A549 (cell line): ENCODE measurements at regions not wholly inside any gene's neighbourhood (a gene's known extent, or its start where the extent isn't known, plus 50 kb on each side); places are given as distances from the start of the nearest gene placed in this dataset.
"Not testable (repeated sequence)": the region's sequence is repeated elsewhere in the genome, so short reads cannot be mapped to it uniquely, and the experiment has no call there.

Source experiments
- ATAC-seq, 2 experiments: fragments of 200-7000 bp in 1 of 2; fragments of >200 bp in 1 of 2; cut with Nextera tagmentation in 1 of 2; cut with Tn5 transposase in 1 of 2; 3 replicates each; pipeline versions ENCODE4 v1.8.0 to v1.9.1; 2018 to 2020; ENCODE audit warnings: mild to moderate bottlenecking in 1 of 2, moderate library complexity in 1 of 2
- CTCF ChIA-PET: fragments of 300-600 bp; sonication (Branson Sonifier 250); formaldehyde crosslinking; extraction: SDS; loops from one replicate; lab custom pipeline; 2021; ENCODE audit warnings: antibody characterized with exemption, inconsistent platforms; lab: Yijun Ruan, JAX
- POLR2A ChIA-PET: fragments of 350-600 bp; formaldehyde crosslinking; extraction: SDS; loops from one replicate; lab custom pipeline; 2021; ENCODE audit warnings: antibody characterized with exemption, inconsistent platforms; lab: Yijun Ruan, JAX
- DNase-seq, 2 experiments: peaks; one replicate each; pipeline versions ENCODE4 v3.0.0 to v3.0.0-alpha.2; 2011 to 2016; ENCODE audit warnings: low read depth in 1 of 2, low spot score in 1 of 2
- FAIRE-seq: peaks from 2 replicates; lab custom pipeline; 2011; peaks lifted over from hg19 to GRCh38; lab: Jason Lieb, UNC
- H3K27ac ChIP-seq, 2 experiments: fragments of >200 bp; sonication (Bioruptor Twin); formaldehyde crosslinking; 3 replicates each; pipeline ENCODE4 v1.5.1; 2016 to 2017
- H3K4me1 ChIP-seq: fragments of >200 bp; sonication (Bioruptor Twin); formaldehyde crosslinking; 3 replicates; pipeline ENCODE4 v1.6.1; 2016
- H3K4me2 ChIP-seq: fragments of >200 bp; sonication (Bioruptor Twin); formaldehyde crosslinking; 3 replicates; pipeline ENCODE4 v1.6.1; 2016
- H3K4me3 ChIP-seq: fragments of >200 bp; sonication (Bioruptor Twin); formaldehyde crosslinking; 3 replicates; pipeline ENCODE4 v1.5.1; 2016
- H3K9me3 ChIP-seq: fragments of >200 bp; sonication (Bioruptor Twin); formaldehyde crosslinking; 3 replicates; pipeline ENCODE4 v1.6.1; 2016
- BHLHE40 ChIP-seq: IDR thresholded peaks from 2 replicates; pipeline ENCODE4 v1.6.1; 2012; ENCODE audit warnings: low read depth, low read length, inconsistent platforms
- CEBPB ChIP-seq, 2 experiments: fragments of >200 bp in 1 of 2; sonication (Bioruptor Twin) in 1 of 2; formaldehyde crosslinking in 1 of 2; IDR thresholded peaks; 2 replicates each; pipeline ENCODE4 v1.6.1; 2012 to 2016
- HDAC2 ChIP-seq: fragments of 200-600 bp; sonication (generic); IDR thresholded peaks from 2 replicates; pipeline ENCODE4 v1.6.1; 2016
- JUN ChIP-seq, 2 experiments: fragments of >200 bp; sonication (Bioruptor Twin); formaldehyde crosslinking; IDR thresholded peaks; 2 replicates in 1 of 2; 3 replicates in 1 of 2; pipeline ENCODE4 v1.6.1; 2016 to 2017
- JUNB ChIP-seq: fragments of >200 bp; sonication (Bioruptor Twin); formaldehyde crosslinking; IDR thresholded peaks from 2 replicates; pipeline ENCODE4 v1.6.1; 2016
- MAZ ChIP-seq: fragments of 150-350 bp; IDR thresholded peaks from 2 replicates; pipeline ENCODE4 v1.6.1; 2014; ENCODE audit warnings: antibody characterized with exemption, low read depth, low read length, borderline replicate concordance
- NPAS2 ChIP-seq: fragments of 250-450 bp; sonication (Bioruptor Pico); IDR thresholded peaks from 2 replicates; pipeline ENCODE4 v1.8.0; 2022; ENCODE audit warnings: mild to moderate bottlenecking, moderate library complexity, borderline replicate concordance
- POLR2AphosphoS2 ChIP-seq: conservative IDR thresholded peaks from 2 replicates; pipeline ENCODE4 v1.6.1; 2012; ENCODE audit warnings: low read length, improper control_type of control experiment, inconsistent platforms
- RAD21 ChIP-seq, 2 experiments: fragments of >200 bp in 1 of 2; sonication (Bioruptor Twin) in 1 of 2; formaldehyde crosslinking in 1 of 2; IDR thresholded peaks in 1 of 2; conservative IDR thresholded peaks in 1 of 2; 2 replicates in 1 of 2; 3 replicates in 1 of 2; pipeline ENCODE4 v1.6.1; 2012 to 2018; ENCODE audit warnings: inconsistent platforms in 1 of 2
- RARB ChIP-seq: fragments of 250-450 bp; sonication (Bioruptor Pico); IDR thresholded peaks from 2 replicates; pipeline ENCODE4 v1.8.0; 2021; ENCODE audit warnings: mild to moderate bottlenecking, moderate library complexity
- TFCP2L1 ChIP-seq: fragments of 250-450 bp; sonication (Bioruptor Pico); IDR thresholded peaks from 2 replicates; pipeline ENCODE4 v1.5.0; 2021; ENCODE audit warnings: mild to moderate bottlenecking
- TP53 ChIP-seq: fragments of 250-450 bp; sonication (Bioruptor Pico); IDR thresholded peaks from 2 replicates; pipeline ENCODE4 v1.5.0; 2021; ENCODE audit warnings: mild to moderate bottlenecking, moderate library complexity
- ZC3H11A ChIP-seq: fragments of 450-650 bp; IDR thresholded peaks from 2 replicates; pipeline ENCODE4 v1.6.1; 2014; ENCODE audit warnings: antibody characterized with exemption, mild to moderate bottlenecking
- ZFP36 ChIP-seq: fragments of 450-650 bp; IDR thresholded peaks from 2 replicates; pipeline ENCODE4 v1.6.1; 2014; ENCODE audit warnings: borderline replicate concordance; ENCODE audit not compliant: partially characterized antibody
- WGBS: methylation state at CpG from one replicate; pipeline ENCODE4 v1.1.6; 2017; ENCODE audit errors: missing lambda C conversion rate; 5-methylcytosine and 5-hydroxymethylcytosine counted together
- TF ChIP-seq, protein P1 (sequence below): fragments of 250-450 bp; sonication (Bioruptor Pico); IDR thresholded peaks from 2 replicates; pipeline ENCODE4 v1.5.0; 2021; ENCODE audit warnings: mild to moderate bottlenecking, moderate library complexity, borderline replicate concordance
- TF ChIP-seq, protein P2 (sequence below): fragments of 450-650 bp; IDR thresholded peaks from 2 replicates; pipeline ENCODE4 v1.6.1; 2014; ENCODE audit warnings: antibody characterized with exemption
- TF ChIP-seq, protein P3 (sequence below): fragments of >200 bp; sonication (Bioruptor Twin); formaldehyde crosslinking; IDR thresholded peaks from 3 replicates; pipeline ENCODE4 v1.6.1; 2016
- TF ChIP-seq, protein P4 (sequence below): IDR thresholded peaks from 2 replicates; pipeline ENCODE4 v1.6.1; 2012

DNA sequence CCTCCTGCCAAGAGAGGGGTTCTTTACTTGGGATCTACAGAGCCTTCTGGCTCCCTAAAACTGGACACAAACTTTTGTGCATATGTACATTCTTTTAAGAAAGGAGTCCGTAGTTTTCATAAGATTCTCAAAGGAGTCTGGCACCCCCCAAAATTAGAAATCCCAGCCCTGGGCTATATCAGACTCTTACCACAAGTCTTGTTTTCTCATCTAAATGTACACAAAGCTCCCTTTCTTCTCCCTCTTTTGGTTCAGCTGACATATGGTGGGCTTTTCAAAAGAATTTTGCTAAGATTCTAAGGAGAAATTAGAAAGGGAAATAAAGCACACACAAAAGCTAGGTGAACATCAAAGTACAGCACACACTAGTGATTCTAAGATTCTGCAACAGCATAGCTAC is 114.4 kb downstream of the ENC1 start:
- no peak for ATAC-seq
- CTCF ChIA-PET = no interaction called here
- TF ChIP-seq, protein P1, sequence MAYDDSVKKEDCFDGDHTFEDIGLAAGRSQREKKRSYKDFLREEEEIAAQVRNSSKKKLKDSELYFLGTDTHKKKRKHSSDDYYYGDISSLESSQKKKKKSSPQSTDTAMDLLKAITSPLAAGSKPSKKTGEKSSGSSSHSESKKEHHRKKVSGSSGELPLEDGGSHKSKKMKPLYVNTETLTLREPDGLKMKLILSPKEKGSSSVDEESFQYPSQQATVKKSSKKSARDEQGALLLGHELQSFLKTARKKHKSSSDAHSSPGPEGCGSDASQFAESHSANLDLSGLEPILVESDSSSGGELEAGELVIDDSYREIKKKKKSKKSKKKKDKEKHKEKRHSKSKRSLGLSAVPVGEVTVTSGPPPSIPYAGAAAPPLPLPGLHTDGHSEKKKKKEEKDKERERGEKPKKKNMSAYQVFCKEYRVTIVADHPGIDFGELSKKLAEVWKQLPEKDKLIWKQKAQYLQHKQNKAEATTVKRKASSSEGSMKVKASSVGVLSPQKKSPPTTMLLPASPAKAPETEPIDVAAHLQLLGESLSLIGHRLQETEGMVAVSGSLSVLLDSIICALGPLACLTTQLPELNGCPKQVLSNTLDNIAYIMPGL (CRISPR knock-in tag) = no peak
- TF ChIP-seq, protein P2, sequence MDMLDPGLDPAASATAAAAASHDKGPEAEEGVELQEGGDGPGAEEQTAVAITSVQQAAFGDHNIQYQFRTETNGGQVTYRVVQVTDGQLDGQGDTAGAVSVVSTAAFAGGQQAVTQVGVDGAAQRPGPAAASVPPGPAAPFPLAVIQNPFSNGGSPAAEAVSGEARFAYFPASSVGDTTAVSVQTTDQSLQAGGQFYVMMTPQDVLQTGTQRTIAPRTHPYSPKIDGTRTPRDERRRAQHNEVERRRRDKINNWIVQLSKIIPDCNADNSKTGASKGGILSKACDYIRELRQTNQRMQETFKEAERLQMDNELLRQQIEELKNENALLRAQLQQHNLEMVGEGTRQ = no peak
- TF ChIP-seq JUN (IDR thresholded peaks at IDR 0.05) = no peak
- no peak for TF ChIP-seq HDAC2
- TF ChIP-seq RAD21 (conservative IDR thresholded peaks at IDR 0.05 in 1 of 2, IDR thresholded peaks at IDR 0.05 in 1 of 2) = no peak
- TF ChIP-seq RARB (CRISPR knock-in tag) = no peak
- TF ChIP-seq, protein P3, sequence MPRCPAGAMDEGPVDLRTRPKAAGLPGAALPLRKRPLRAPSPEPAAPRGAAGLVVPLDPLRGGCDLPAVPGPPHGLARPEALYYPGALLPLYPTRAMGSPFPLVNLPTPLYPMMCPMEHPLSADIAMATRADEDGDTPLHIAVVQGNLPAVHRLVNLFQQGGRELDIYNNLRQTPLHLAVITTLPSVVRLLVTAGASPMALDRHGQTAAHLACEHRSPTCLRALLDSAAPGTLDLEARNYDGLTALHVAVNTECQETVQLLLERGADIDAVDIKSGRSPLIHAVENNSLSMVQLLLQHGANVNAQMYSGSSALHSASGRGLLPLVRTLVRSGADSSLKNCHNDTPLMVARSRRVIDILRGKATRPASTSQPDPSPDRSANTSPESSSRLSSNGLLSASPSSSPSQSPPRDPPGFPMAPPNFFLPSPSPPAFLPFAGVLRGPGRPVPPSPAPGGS = no peak
- no peak for TF ChIP-seq POLR2AphosphoS2
- TF ChIP-seq MAZ = no peak

DNA sequence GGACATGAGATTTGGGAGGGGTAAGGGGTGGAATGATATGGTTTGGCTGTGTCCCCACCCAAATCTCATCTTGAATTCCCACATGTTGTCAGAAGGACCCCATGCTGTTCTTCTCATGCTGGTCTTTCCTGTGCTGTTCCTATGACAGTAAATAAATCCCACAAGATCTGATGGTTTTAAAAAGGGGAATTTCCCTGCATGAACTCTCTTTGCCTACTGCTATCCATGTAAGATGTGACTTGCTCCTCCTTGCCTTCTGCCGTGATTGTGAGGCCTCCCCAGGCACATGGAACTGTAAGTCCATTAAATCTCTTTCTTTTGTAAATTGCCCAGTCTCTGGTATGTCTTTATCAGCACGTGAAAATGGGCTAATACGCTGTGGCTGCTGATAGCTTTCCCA is 115.8 kb downstream of the ENC1 start:
- H3K9me3 ChIP-seq = peaks cover 19% of the 10 kb centered on the region
- DNase-seq, H3K4me1 ChIP-seq, H3K27ac ChIP-seq, CTCF ChIA-PET, FAIRE-seq, H3K4me3 ChIP-seq, H3K4me2 ChIP-seq, ATAC-seq, POLR2A ChIA-PET: not testable (repeated sequence)
- 52% methylated on average over 3 of the region's 3 CpGs for WGBS

More for the DNA sequence above, 114.4 kb downstream of the ENC1 start:
- FAIRE-seq (no peak), DNase-seq (no peak)
- peaks cover 5% of the 10 kb centered on the region; the same call in 1 of the 3 replicates for H3K4me1 ChIP-seq
- H3K27ac ChIP-seq = no peak overlapping the region
- POLR2A ChIA-PET = no interaction called here
- H3K4me3 ChIP-seq = no peak overlapping the region
- peaks cover 19% of the 10 kb centered on the region for H3K9me3 ChIP-seq
- WGBS = 91% methylated on average over 1 of the region's 1 CpG
- no peak overlapping the region for H3K4me2 ChIP-seq

DNA sequence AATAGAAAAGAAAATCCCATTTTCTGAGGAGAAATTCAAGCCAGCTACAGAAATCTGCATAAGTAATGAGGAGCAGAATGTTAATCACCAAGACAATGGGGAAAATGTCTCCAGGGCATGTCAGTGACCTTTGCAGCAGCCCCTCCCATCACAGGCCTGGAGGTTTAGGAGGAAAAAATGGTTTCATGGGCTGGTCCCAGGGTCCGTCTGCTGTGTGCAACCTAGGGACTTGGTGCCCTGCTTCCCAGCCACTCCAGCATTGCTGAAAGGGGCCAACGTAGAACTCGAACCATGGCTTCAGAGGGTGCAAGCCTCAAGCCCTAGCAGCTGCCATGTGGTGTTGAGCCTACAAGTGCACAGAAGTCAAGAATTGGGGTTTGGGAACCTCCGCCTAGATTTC is 116.8 kb downstream of the ENC1 start:
- H3K4me2 ChIP-seq, POLR2A ChIA-PET, H3K4me3 ChIP-seq, FAIRE-seq: not testable (repeated sequence)
- WGBS = 53% methylated on average over 4 of the region's 4 CpGs
- peaks cover 19% of the 10 kb centered on the region for H3K9me3 ChIP-seq
- TF ChIP-seq ZFP36 = peak; percentile 93
- TF ChIP-seq, all 56 proteins: peak for 1; not testable (repeated sequence) for 55
- not testable (repeated sequence) for H3K27ac ChIP-seq, ATAC-seq, H3K4me1 ChIP-seq, DNase-seq
- CTCF ChIA-PET = interaction anchor here (0.7 kb wide), 1 partner anchor 13 kb away, joined by 4 read pairs; no protein-coding TSS in a partner anchor

DNA sequence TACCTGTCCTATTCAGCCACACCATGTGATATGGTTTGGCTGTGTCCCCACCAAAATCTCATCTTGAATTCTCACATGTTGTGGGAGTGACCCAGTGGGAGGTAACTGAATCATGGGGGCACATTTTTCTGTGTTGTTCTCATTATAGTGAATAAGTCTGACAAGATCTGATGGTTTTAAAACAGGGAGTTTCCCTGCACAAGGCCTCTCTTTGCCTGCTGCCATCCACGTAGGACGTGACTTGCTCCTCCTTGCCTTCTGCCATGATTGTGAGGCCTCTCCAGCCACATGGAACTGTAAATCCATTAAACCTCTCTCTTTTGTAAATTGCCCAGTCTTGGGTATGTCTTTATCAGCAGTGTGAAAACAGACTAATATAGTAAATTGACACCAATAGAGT is 117.7 kb downstream of the ENC1 start:
- H3K27ac ChIP-seq, CTCF ChIA-PET, H3K4me3 ChIP-seq, DNase-seq, FAIRE-seq, H3K4me2 ChIP-seq, H3K4me1 ChIP-seq, POLR2A ChIA-PET, ATAC-seq: not testable (repeated sequence)
- peaks cover 19% of the 10 kb centered on the region for H3K9me3 ChIP-seq
- WGBS = 76% methylated on average over 2 of the region's 2 CpGs

DNA sequence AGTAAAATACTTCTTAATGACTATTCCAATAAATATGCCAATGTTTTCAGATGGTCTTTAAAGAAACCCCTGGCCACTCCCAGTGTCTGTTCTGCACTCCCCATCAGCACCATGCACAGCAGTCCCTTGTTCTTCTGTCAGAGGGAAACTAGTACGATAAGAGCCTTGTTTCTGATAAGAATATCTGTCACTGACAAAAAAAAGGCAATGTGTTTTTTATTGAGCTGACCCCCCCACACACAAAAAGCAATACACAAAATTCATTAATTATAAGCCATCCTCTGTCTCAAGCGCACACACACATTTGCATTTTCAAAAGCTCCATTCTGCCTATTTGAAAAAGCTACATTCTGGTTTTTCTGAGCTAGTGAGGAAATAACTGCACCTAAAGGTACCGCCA is 119.1 kb downstream of the ENC1 start:
- peaks cover 3% of the 10 kb centered on the region; the same call in 2 of the 3 replicates for H3K4me1 ChIP-seq
- TF ChIP-seq CEBPB (IDR thresholded peaks at IDR 0.05) (no peak), NPAS2 (no peak), TFCP2L1 (no peak), ZC3H11A (no peak), TP53 (CRISPR knock-in tag) (no peak), MAZ (no peak), JUNB (no peak), ZFP36 (no peak), BHLHE40 (no peak)
- TF ChIP-seq, protein P1 (CRISPR knock-in tag) = no peak
- TF ChIP-seq, protein P2 = no peak
- TF ChIP-seq, protein P4, sequence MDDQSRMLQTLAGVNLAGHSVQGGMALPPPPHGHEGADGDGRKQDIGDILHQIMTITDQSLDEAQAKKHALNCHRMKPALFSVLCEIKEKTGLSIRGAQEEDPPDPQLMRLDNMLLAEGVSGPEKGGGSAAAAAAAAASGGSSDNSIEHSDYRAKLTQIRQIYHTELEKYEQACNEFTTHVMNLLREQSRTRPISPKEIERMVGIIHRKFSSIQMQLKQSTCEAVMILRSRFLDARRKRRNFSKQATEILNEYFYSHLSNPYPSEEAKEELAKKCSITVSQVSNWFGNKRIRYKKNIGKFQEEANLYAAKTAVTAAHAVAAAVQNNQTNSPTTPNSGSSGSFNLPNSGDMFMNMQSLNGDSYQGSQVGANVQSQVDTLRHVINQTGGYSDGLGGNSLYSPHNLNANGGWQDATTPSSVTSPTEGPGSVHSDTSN = no peak
- FAIRE-seq (no peak), ATAC-seq (no peak), DNase-seq (no peak)
- ChIA-PET CTCF (no interaction called here), POLR2A (no interaction called here)
- H3K9me3 ChIP-seq = peaks cover 19% of the 10 kb centered on the region
- H3K27ac ChIP-seq = no peak overlapping the region
- 75% methylated on average over 3 of the region's 3 CpGs for WGBS
- H3K4me2 ChIP-seq = no peak overlapping the region
- H3K4me3 ChIP-seq = no peak overlapping the region
